GM12892 (cell line): ENCODE measurements at regions not wholly inside any gene's neighbourhood (a gene's known extent, or its start where the extent isn't known, plus 50 kb on each side); places are given as distances from the start of the nearest gene placed in this dataset.

Experiments used
- POLR2A ChIP-seq: IDR thresholded peaks from 2 replicates; pipeline ENCODE4 v1.6.1; 2011; ENCODE audit warnings: low read depth, low read length, control low read depth
- POLR2AphosphoS5 ChIP-seq: IDR thresholded peaks from 2 replicates; pipeline ENCODE4 v1.6.1; 2011; ENCODE audit warnings: low read depth, low read length, control low read depth
- TAF1 ChIP-seq: IDR thresholded peaks from 2 replicates; pipeline ENCODE4 v1.6.1; 2011; ENCODE audit warnings: low read depth, mild to moderate bottlenecking, control low read depth, low read length, borderline replicate concordance

- TF ChIP-seq TAF1, result no peak
- no peak for TF ChIP-seq POLR2AphosphoS5
- TF ChIP-seq POLR2A, result no peak
Measured at GRCh38 chr5:165086465-165086864, 1581.0 kb downstream of the MAT2B start.
